HCT116 (cell line): ENCODE measurements at regions not wholly inside any gene's neighbourhood (a gene's known extent, or its start where the extent isn't known, plus 50 kb on each side); places are given as distances from the start of the nearest gene placed in this dataset.

ENCODE experiments used
- CEBPB ChIP-seq: IDR thresholded peaks from 2 replicates; pipeline ENCODE4 v1.6.1; 2012; ENCODE audit warnings: low read depth
- EZH2 ChIP-seq: fragments of 200-600 bp; sonication (generic); IDR thresholded peaks from 2 replicates; pipeline ENCODE4 v1.6.1; 2017; ENCODE audit warnings: antibody characterized with exemption, mixed run types
- JUND ChIP-seq: IDR thresholded peaks from 2 replicates; pipeline ENCODE4 v1.6.1; 2012
- POLR2A ChIP-seq: IDR thresholded peaks from 2 replicates; pipeline ENCODE4 v1.7.0; 2011; ENCODE audit warnings: borderline replicate concordance; ENCODE audit not compliant: insufficient read depth, insufficient read length; ENCODE audit errors: extremely low read depth
- POLR2AphosphoS5 ChIP-seq: IDR thresholded peaks from 2 replicates; pipeline ENCODE4 v1.6.1; 2011; ENCODE audit warnings: mild to moderate bottlenecking, low read depth, low read length, moderate library complexity
- RAD21 ChIP-seq: IDR thresholded peaks from 2 replicates; pipeline ENCODE4 v1.6.1; 2012; ENCODE audit warnings: low read depth, mild to moderate bottlenecking
- SIN3A ChIP-seq: IDR thresholded peaks from 2 replicates; pipeline ENCODE4 v1.6.1; 2012; ENCODE audit warnings: low read depth
- SP1 ChIP-seq: IDR thresholded peaks from 2 replicates; pipeline ENCODE4 v1.6.1; 2012; ENCODE audit warnings: low read depth
- TF ChIP-seq, protein P1 (sequence below), 3 experiments: fragments of 200-600 bp in 1 of 3; sonication (generic) in 1 of 3; IDR thresholded peaks in 2 of 3; conservative IDR thresholded peaks in 1 of 3; 2 replicates each; pipeline ENCODE4 v1.5.1; 2012 to 2017; ENCODE audit warnings: low read depth in 2 of 3, low read length in 2 of 3, antibody characterized with exemption in 1 of 3, borderline replicate concordance in 1 of 3, control low read depth in 1 of 3, mild to moderate bottlenecking in 1 of 3, mixed read lengths in 1 of 3, mixed run types in 1 of 3, moderate library complexity in 1 of 3; ENCODE audit not compliant: insufficient read depth in 1 of 3
- TF ChIP-seq, protein P2 (sequence below): IDR thresholded peaks from 2 replicates; pipeline ENCODE4 v1.6.1; 2012; ENCODE audit warnings: low read depth

DNA sequence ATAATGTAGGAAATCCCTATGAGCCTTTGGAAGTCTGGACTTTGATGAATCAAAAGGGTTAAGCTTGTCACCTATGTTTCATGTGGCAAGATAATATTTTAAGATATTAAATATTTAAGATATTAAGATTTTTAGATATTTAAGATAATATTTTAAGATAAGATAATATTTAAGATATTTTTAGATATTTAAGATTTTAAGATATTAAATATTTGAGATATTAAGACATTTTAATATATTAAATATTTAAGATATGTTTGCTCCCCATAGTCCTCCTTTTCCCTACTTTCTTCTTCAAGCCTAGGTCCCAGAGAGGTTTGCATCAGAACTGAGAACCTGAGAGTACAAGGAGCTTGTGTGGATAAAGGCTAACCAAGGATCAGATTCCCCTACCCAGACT, 478.4 kb upstream of the IGFBP7 start:
- TF ChIP-seq, protein P1, sequence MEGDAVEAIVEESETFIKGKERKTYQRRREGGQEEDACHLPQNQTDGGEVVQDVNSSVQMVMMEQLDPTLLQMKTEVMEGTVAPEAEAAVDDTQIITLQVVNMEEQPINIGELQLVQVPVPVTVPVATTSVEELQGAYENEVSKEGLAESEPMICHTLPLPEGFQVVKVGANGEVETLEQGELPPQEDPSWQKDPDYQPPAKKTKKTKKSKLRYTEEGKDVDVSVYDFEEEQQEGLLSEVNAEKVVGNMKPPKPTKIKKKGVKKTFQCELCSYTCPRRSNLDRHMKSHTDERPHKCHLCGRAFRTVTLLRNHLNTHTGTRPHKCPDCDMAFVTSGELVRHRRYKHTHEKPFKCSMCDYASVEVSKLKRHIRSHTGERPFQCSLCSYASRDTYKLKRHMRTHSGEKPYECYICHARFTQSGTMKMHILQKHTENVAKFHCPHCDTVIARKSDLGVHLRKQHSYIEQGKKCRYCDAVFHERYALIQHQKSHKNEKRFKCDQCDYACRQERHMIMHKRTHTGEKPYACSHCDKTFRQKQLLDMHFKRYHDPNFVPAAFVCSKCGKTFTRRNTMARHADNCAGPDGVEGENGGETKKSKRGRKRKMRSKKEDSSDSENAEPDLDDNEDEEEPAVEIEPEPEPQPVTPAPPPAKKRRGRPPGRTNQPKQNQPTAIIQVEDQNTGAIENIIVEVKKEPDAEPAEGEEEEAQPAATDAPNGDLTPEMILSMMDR (IDR thresholded peaks at IDR 0.05 in 2 of 3, conservative IDR thresholded peaks at IDR 0.05 in 1 of 3; ENCODE audit: borderline replicate concordance in 1 of 3, insufficient read depth in 1 of 3, low read depth in 2 of 3, low read length in 2 of 3) = no peak
- TF ChIP-seq POLR2A (no peak), JUND (no peak), EZH2 (no peak), RAD21 (no peak), CEBPB (no peak), SP1 (no peak), POLR2AphosphoS5 (no peak), SIN3A (no peak)
- TF ChIP-seq, protein P2, sequence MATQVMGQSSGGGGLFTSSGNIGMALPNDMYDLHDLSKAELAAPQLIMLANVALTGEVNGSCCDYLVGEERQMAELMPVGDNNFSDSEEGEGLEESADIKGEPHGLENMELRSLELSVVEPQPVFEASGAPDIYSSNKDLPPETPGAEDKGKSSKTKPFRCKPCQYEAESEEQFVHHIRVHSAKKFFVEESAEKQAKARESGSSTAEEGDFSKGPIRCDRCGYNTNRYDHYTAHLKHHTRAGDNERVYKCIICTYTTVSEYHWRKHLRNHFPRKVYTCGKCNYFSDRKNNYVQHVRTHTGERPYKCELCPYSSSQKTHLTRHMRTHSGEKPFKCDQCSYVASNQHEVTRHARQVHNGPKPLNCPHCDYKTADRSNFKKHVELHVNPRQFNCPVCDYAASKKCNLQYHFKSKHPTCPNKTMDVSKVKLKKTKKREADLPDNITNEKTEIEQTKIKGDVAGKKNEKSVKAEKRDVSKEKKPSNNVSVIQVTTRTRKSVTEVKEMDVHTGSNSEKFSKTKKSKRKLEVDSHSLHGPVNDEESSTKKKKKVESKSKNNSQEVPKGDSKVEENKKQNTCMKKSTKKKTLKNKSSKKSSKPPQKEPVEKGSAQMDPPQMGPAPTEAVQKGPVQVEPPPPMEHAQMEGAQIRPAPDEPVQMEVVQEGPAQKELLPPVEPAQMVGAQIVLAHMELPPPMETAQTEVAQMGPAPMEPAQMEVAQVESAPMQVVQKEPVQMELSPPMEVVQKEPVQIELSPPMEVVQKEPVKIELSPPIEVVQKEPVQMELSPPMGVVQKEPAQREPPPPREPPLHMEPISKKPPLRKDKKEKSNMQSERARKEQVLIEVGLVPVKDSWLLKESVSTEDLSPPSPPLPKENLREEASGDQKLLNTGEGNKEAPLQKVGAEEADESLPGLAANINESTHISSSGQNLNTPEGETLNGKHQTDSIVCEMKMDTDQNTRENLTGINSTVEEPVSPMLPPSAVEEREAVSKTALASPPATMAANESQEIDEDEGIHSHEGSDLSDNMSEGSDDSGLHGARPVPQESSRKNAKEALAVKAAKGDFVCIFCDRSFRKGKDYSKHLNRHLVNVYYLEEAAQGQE = no peak
